Trophoblast cell (in vitro differentiated cells and primary cell): ENCODE measurements at regions not wholly inside any gene's neighbourhood (a gene's known extent, or its start where the extent isn't known, plus 50 kb on each side); places are given as distances from the start of the nearest gene placed in this dataset.

Experiments
- DNase-seq, 2 donors: peaks; one replicate each; pipeline ENCODE4 v3.0.0-alpha.2; 2016
- H2AFZ ChIP-seq: 2 replicates; pipeline ENCODE4 v1.6.1; 2013; ENCODE audit warnings: low read length, moderate library complexity, mild to moderate bottlenecking; ENCODE audit not compliant: insufficient read depth, poor library complexity
- H2AK5ac ChIP-seq: 2 replicates; pipeline ENCODE4 v1.6.1; 2013; ENCODE audit warnings: mild to moderate bottlenecking, low read length
- H2BK120ac ChIP-seq: 2 replicates; pipeline ENCODE4 v1.6.1; 2013; ENCODE audit warnings: low read length, mild to moderate bottlenecking, moderate library complexity; ENCODE audit not compliant: insufficient read depth, poor library complexity
- H2BK12ac ChIP-seq: 2 replicates; pipeline ENCODE4 v1.6.1; 2013; ENCODE audit warnings: mild to moderate bottlenecking, low read length, moderate library complexity
- H2BK5ac ChIP-seq: 2 replicates; pipeline ENCODE4 v1.6.1; 2013; ENCODE audit warnings: low read length, low read depth, moderate library complexity, mild to moderate bottlenecking; ENCODE audit not compliant: poor library complexity
- H3K14ac ChIP-seq: 2 replicates; pipeline ENCODE4 v1.6.1; 2013; ENCODE audit warnings: mild to moderate bottlenecking, low read length
- H3K18ac ChIP-seq: 2 replicates; pipeline ENCODE4 v1.6.1; 2013; ENCODE audit warnings: mild to moderate bottlenecking, low read length
- H3K23ac ChIP-seq: 2 replicates; pipeline ENCODE4 v1.6.1; 2013; ENCODE audit warnings: low read length
- H3K27ac ChIP-seq: 2 replicates; pipeline ENCODE4 v1.5.1; 2013; ENCODE audit warnings: low read depth, mild to moderate bottlenecking, inconsistent platforms, low read length, moderate library complexity
- H3K27me3 ChIP-seq: 2 replicates; pipeline ENCODE4 v1.6.1; 2013; ENCODE audit warnings: inconsistent platforms, mild to moderate bottlenecking, low read length, moderate library complexity; ENCODE audit not compliant: insufficient read depth
- H3K36me3 ChIP-seq, 2 experiments: 1 replicate in 1 of 2; 2 replicates in 1 of 2; pipeline ENCODE4 v1.6.1; 2013; ENCODE audit warnings: low read length in 2 of 2, mild to moderate bottlenecking in 2 of 2, moderate library complexity in 1 of 2; ENCODE audit not compliant: insufficient read depth in 2 of 2, control insufficient read depth in 1 of 2
- H3K4ac ChIP-seq: 2 replicates; pipeline ENCODE4 v1.6.1; 2013; ENCODE audit warnings: low read depth, mild to moderate bottlenecking, low read length, moderate library complexity
- H3K4me1 ChIP-seq, 2 experiments: 1 replicate in 1 of 2; 2 replicates in 1 of 2; pipeline ENCODE4 v1.6.1; 2013; ENCODE audit warnings: low read length in 2 of 2, mild to moderate bottlenecking in 2 of 2, moderate library complexity in 1 of 2; ENCODE audit not compliant: insufficient read depth in 2 of 2, control insufficient read depth in 1 of 2
- H3K4me2 ChIP-seq: 2 replicates; pipeline ENCODE4 v1.6.1; 2013; ENCODE audit warnings: inconsistent platforms, mild to moderate bottlenecking, low read length, moderate library complexity
- H3K4me3 ChIP-seq: 2 replicates; pipeline ENCODE4 v1.5.1; 2013; ENCODE audit warnings: mild to moderate bottlenecking, low read depth, low read length, inconsistent platforms
- H3K79me1 ChIP-seq: one replicate; pipeline ENCODE4 v1.6.1; 2013; ENCODE audit warnings: low read length
- H3K79me2 ChIP-seq: 2 replicates; pipeline ENCODE4 v1.6.1; 2013; ENCODE audit warnings: low read length, mild to moderate bottlenecking; ENCODE audit not compliant: control insufficient read depth, insufficient read depth, poor library complexity
- H3K9ac ChIP-seq: 2 replicates; pipeline ENCODE4 v1.6.1; 2013; ENCODE audit warnings: mild to moderate bottlenecking, low read length
- H3K9me3 ChIP-seq: 2 replicates; pipeline ENCODE4 v1.6.1; 2013; ENCODE audit warnings: low read depth, mild to moderate bottlenecking, control low read depth, inconsistent platforms, low read length; ENCODE audit not compliant: insufficient read depth
- H4K12ac ChIP-seq: 2 replicates; pipeline ENCODE4 v1.6.1; 2013; ENCODE audit warnings: low read depth, mild to moderate bottlenecking, low read length, moderate library complexity
- H4K8ac ChIP-seq: 2 replicates; pipeline ENCODE4 v1.6.1; 2013; ENCODE audit warnings: low read depth, mild to moderate bottlenecking, low read length, moderate library complexity
- H4K91ac ChIP-seq: one replicate; pipeline ENCODE4 v1.6.1; 2013; ENCODE audit warnings: low read depth, mild to moderate bottlenecking, low read length, moderate library complexity
- WGBS: extraction: QIAGEN DNeasy Blood & Tissue Kit; methylation state at CpG from one replicate; pipeline ENCODE4 v1.1.7; 2013; ENCODE audit warnings: missing lambda C conversion rate; ENCODE audit not compliant: insufficient read length, insufficient coverage; ENCODE audit errors: extremely low coverage; 5-methylcytosine and 5-hydroxymethylcytosine counted together

- Histone ChIP-seq H3K27ac (no peak overlapping the region), H4K12ac (no peak overlapping the region), H3K79me2 (no peaks in the 10 kb centered on the region), H3K36me3 (no peaks in the 10 kb centered on the region), H3K23ac (no peak overlapping the region), H3K14ac (no peak overlapping the region), H3K4me2 (no peak overlapping the region), H3K18ac (no peak overlapping the region), H2AK5ac (no peak overlapping the region), H3K27me3 (no peaks in the 10 kb centered on the region), H3K4ac (no peak overlapping the region), H4K91ac (no peak overlapping the region), H4K8ac (no peak overlapping the region), H2BK120ac (no peak overlapping the region), H3K9me3 (no peaks in the 10 kb centered on the region), H3K4me1 (no peaks in the 10 kb centered on the region), H2BK5ac (no peak overlapping the region), H3K4me3 (no peak overlapping the region), H2BK12ac (no peak overlapping the region), H2AFZ (no peak overlapping the region), H3K79me1 (no peaks in the 10 kb centered on the region), H3K9ac (no peak overlapping the region)
- WGBS, result no CpG with 5 or more reads among the region's 1 CpG
- no peak for DNase-seq
These were observed 855.6 kb downstream of the TBC1D32 start for GRCh38 chr6:120478650-120479049.

- Histone ChIP-seq H2BK12ac (no peak overlapping the region), H3K4me3 (no peak overlapping the region), H3K27me3 (no peaks in the 10 kb centered on the region), H3K9ac (no peak overlapping the region), H3K14ac (no peak overlapping the region), H2BK120ac (no peak overlapping the region), H3K36me3 (no peaks in the 10 kb centered on the region), H3K4ac (no peak overlapping the region), H3K79me2 (no peaks in the 10 kb centered on the region), H3K4me1 (no peaks in the 10 kb centered on the region), H4K91ac (no peak overlapping the region), H2AFZ (no peak overlapping the region), H4K12ac (no peak overlapping the region), H3K18ac (no peak overlapping the region), H2AK5ac (no peak overlapping the region), H2BK5ac (no peak overlapping the region), H4K8ac (no peak overlapping the region), H3K9me3 (no peaks in the 10 kb centered on the region), H3K27ac (no peak overlapping the region), H3K4me2 (no peak overlapping the region), H3K23ac (no peak overlapping the region), H3K79me1 (no peaks in the 10 kb centered on the region)
- no peak for DNase-seq
- no CpG with 5 or more reads among the region's 2 CpGs for WGBS
These were observed 860.5 kb downstream of the TBC1D32 start for GRCh38 chr6:120473804-120474203.

- no peak overlapping the region for H3K4me2 ChIP-seq
- no peaks in the 10 kb centered on the region for H3K4me1 ChIP-seq
- no peaks in the 10 kb centered on the region for H3K27me3 ChIP-seq
- H4K8ac ChIP-seq, result no peak overlapping the region
- no peak overlapping the region for H2BK5ac ChIP-seq
- no peak for DNase-seq
- no peak overlapping the region for H2AFZ ChIP-seq
- no CpG with 5 or more reads among the region's 1 CpG for WGBS
- H3K9ac ChIP-seq, result no peak overlapping the region
- H4K91ac ChIP-seq, result no peak overlapping the region
- no peak overlapping the region for H3K4me3 ChIP-seq
- H3K79me2 ChIP-seq, result no peaks in the 10 kb centered on the region
- H3K14ac ChIP-seq, result no peak overlapping the region
- H3K18ac ChIP-seq, result no peak overlapping the region
- no peak overlapping the region for H3K27ac ChIP-seq
- H3K36me3 ChIP-seq, result no peaks in the 10 kb centered on the region
- H3K23ac ChIP-seq, result no peak overlapping the region
- H3K79me1 ChIP-seq, result no peaks in the 10 kb centered on the region
- H4K12ac ChIP-seq, result no peak overlapping the region
- no peaks in the 10 kb centered on the region for H3K9me3 ChIP-seq
- H2AK5ac ChIP-seq, result no peak overlapping the region
- no peak overlapping the region for H2BK12ac ChIP-seq
- H3K4ac ChIP-seq, result no peak overlapping the region
- H2BK120ac ChIP-seq, result no peak overlapping the region
These were observed 865.8 kb downstream of the TBC1D32 start for GRCh38 chr6:120468486-120468885.

GRCh38 chr6:120451508-120451907, 882.8 kb downstream of the TBC1D32 start:
- Histone ChIP-seq H3K14ac (no peak overlapping the region), H3K27me3 (no peaks in the 10 kb centered on the region), H3K36me3 (no peaks in the 10 kb centered on the region), H3K79me1 (no peaks in the 10 kb centered on the region), H3K79me2 (no peaks in the 10 kb centered on the region), H3K4me1 (no peaks in the 10 kb centered on the region), H3K9ac (peak overlapping the region; percentile 25), H4K91ac (no peak overlapping the region), H3K18ac (no peak overlapping the region), H3K4me3 (no peak overlapping the region), H4K8ac (no peak overlapping the region), H2BK120ac (no peak overlapping the region), H2AFZ (no peak overlapping the region), H3K9me3 (no peaks in the 10 kb centered on the region), H2BK12ac (no peak overlapping the region), H3K4ac (no peak overlapping the region), H4K12ac (no peak overlapping the region), H2AK5ac (no peak overlapping the region), H2BK5ac (no peak overlapping the region), H3K23ac (no peak overlapping the region), H3K4me2 (no peak overlapping the region), H3K27ac (no peak overlapping the region)
- DNase-seq, result no peak
